ENCODE measurements at regions not wholly inside any gene's neighbourhood (a gene's known extent, or its start where the extent isn't known, plus 50 kb on each side); places are given as distances from the start of the nearest gene placed in this dataset.

- H3K27ac Mint-ChIP-seq (ENCODE audit: low read depth, unreplicated experiment), result no peak overlapping the region
- H3K27me3 Mint-ChIP-seq (ENCODE audit: insufficient read depth, unreplicated experiment), result no peaks in the 10 kb centered on the region
- H3K4me3 Mint-ChIP-seq (ENCODE audit: unreplicated experiment), result no peak overlapping the region
- TF ChIP-seq, protein P1, sequence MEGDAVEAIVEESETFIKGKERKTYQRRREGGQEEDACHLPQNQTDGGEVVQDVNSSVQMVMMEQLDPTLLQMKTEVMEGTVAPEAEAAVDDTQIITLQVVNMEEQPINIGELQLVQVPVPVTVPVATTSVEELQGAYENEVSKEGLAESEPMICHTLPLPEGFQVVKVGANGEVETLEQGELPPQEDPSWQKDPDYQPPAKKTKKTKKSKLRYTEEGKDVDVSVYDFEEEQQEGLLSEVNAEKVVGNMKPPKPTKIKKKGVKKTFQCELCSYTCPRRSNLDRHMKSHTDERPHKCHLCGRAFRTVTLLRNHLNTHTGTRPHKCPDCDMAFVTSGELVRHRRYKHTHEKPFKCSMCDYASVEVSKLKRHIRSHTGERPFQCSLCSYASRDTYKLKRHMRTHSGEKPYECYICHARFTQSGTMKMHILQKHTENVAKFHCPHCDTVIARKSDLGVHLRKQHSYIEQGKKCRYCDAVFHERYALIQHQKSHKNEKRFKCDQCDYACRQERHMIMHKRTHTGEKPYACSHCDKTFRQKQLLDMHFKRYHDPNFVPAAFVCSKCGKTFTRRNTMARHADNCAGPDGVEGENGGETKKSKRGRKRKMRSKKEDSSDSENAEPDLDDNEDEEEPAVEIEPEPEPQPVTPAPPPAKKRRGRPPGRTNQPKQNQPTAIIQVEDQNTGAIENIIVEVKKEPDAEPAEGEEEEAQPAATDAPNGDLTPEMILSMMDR (IDR thresholded peaks at IDR 0.05; ENCODE audit: unreplicated experiment), result no peak
- H3K4me1 Mint-ChIP-seq (ENCODE audit: insufficient read depth, unreplicated experiment), result no peaks in the 10 kb centered on the region
- ChIA-PET CTCF (interaction anchor here (0.7 to 1.2 kb wide), 3 partner anchors 595 to 811 kb away, joined by 3 read pairs; no protein-coding TSS in a partner anchor), POLR2A (no interaction called here)
- no peak for DNase-seq (ENCODE audit: unreplicated experiment)
- intact Hi-C loops (cut with micrococcal nuclease), result no loop called here
- H3K9me3 Mint-ChIP-seq (ENCODE audit: unreplicated experiment), result peaks cover 29% of the 10 kb centered on the region
- BruUV-seq (replicated peaks), result no TSS peak
- H3K36me3 Mint-ChIP-seq (ENCODE audit: insufficient read depth, unreplicated experiment), result no peaks in the 10 kb centered on the region
These were observed 193.1 kb upstream of the LARGE1 start for GRCh38 chr22:34113381-34113780.

GRCh38 chr22:34114406-34114805, 194.1 kb upstream of the LARGE1 start:
- Mint-ChIP-seq H3K9me3 (ENCODE audit: unreplicated experiment) (peaks cover 25% of the 10 kb centered on the region), H3K27ac (ENCODE audit: low read depth, unreplicated experiment) (no peak overlapping the region), H3K27me3 (ENCODE audit: insufficient read depth, unreplicated experiment) (no peaks in the 10 kb centered on the region), H3K4me1 (ENCODE audit: insufficient read depth, unreplicated experiment) (no peaks in the 10 kb centered on the region), H3K36me3 (ENCODE audit: insufficient read depth, unreplicated experiment) (no peaks in the 10 kb centered on the region), H3K4me3 (ENCODE audit: unreplicated experiment) (no peak overlapping the region)
- POLR2A ChIA-PET, result no interaction called here
- BruUV-seq (replicated peaks), result no TSS peak
- CTCF ChIA-PET, result interaction anchor here (0.6 kb wide), 1 partner anchor 181 kb away, joined by 3 read pairs; no protein-coding TSS in a partner anchor
- DNase-seq (ENCODE audit: unreplicated experiment), result no peak
- TF ChIP-seq, protein P1 (IDR thresholded peaks at IDR 0.05; ENCODE audit: unreplicated experiment), result no peak
- intact Hi-C loops (cut with micrococcal nuclease), result no loop called here

- POLR2A ChIA-PET, result no interaction called here
- BruUV-seq (replicated peaks), result no TSS peak
These were observed 195.4 kb upstream of the LARGE1 start for GRCh38 chr22:34115722-34116121.

DNA sequence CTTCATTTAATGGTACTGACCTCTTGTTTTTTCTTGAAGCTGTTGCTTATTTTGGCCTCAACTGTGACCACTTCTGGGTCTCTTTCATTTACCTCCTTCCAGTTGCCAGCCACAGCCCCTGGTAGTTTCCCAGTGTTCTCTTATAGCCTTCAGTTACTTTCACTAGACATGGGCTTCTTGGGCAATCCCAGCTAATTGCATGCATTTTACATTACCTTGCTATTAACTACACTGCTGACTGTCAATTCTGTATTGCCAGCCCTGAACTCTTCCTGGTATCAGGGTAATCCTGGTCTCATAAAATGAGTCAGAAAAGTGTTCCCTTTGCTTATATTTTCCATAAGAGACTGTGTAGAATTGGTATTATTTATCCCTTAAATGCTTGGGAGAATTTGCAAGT, 195.8 kb upstream of the LARGE1 start:
- peaks cover 20% of the 10 kb centered on the region for H3K9me3 Mint-ChIP-seq (ENCODE audit: unreplicated experiment)
- no peak overlapping the region for H3K4me3 Mint-ChIP-seq (ENCODE audit: unreplicated experiment)
- no peaks in the 10 kb centered on the region for H3K36me3 Mint-ChIP-seq (ENCODE audit: insufficient read depth, unreplicated experiment)
- DNase-seq (ENCODE audit: unreplicated experiment), result no peak
- ChIA-PET CTCF (no interaction called here), POLR2A (no interaction called here)
- no peaks in the 10 kb centered on the region for H3K27me3 Mint-ChIP-seq (ENCODE audit: insufficient read depth, unreplicated experiment)
- no TSS peak for BruUV-seq (replicated peaks)
- intact Hi-C loops (cut with micrococcal nuclease), result no loop called here
- H3K27ac Mint-ChIP-seq (ENCODE audit: low read depth, unreplicated experiment), result no peak overlapping the region
- H3K4me1 Mint-ChIP-seq (ENCODE audit: insufficient read depth, unreplicated experiment), result no peaks in the 10 kb centered on the region
- TF ChIP-seq, protein P1 (IDR thresholded peaks at IDR 0.05; ENCODE audit: unreplicated experiment), result no peak

More at GRCh38 chr22:34115722-34116121, 195.4 kb upstream of the LARGE1 start:
- Mint-ChIP-seq H3K9me3 (ENCODE audit: unreplicated experiment) (peaks cover 20% of the 10 kb centered on the region), H3K27ac (ENCODE audit: low read depth, unreplicated experiment) (no peak overlapping the region), H3K36me3 (ENCODE audit: insufficient read depth, unreplicated experiment) (no peaks in the 10 kb centered on the region), H3K4me1 (ENCODE audit: insufficient read depth, unreplicated experiment) (no peaks in the 10 kb centered on the region), H3K4me3 (ENCODE audit: unreplicated experiment) (no peak overlapping the region), H3K27me3 (ENCODE audit: insufficient read depth, unreplicated experiment) (no peaks in the 10 kb centered on the region)
- TF ChIP-seq, protein P1 (IDR thresholded peaks at IDR 0.05; ENCODE audit: unreplicated experiment), result no peak
- CTCF ChIA-PET, result no interaction called here
- intact Hi-C loops (cut with micrococcal nuclease), result no loop called here
- no peak for DNase-seq (ENCODE audit: unreplicated experiment)

All from MCF 10A (cell line).